LNCaP clone FGC (cell line): ENCODE measurements at regions not wholly inside any gene's neighbourhood (a gene's known extent, or its start where the extent isn't known, plus 50 kb on each side); places are given as distances from the start of the nearest gene placed in this dataset.

ENCODE experiments used
- DNase-seq: peaks from one replicate; pipeline ENCODE4 v3.0.0-alpha.2; 2011; ENCODE audit warnings: low read depth
- H3K4me3 ChIP-seq: 2 replicates; pipeline ENCODE4 v1.5.1; 2011; ENCODE audit warnings: mild to moderate bottlenecking, low read depth, low read length, control low read depth
- TF ChIP-seq, protein P1 (sequence below): IDR thresholded peaks from 2 replicates; pipeline ENCODE4 v1.5.1; 2012; ENCODE audit warnings: mild to moderate bottlenecking; ENCODE audit not compliant: control insufficient read depth, insufficient read depth; ENCODE audit errors: extremely low read depth

DNA sequence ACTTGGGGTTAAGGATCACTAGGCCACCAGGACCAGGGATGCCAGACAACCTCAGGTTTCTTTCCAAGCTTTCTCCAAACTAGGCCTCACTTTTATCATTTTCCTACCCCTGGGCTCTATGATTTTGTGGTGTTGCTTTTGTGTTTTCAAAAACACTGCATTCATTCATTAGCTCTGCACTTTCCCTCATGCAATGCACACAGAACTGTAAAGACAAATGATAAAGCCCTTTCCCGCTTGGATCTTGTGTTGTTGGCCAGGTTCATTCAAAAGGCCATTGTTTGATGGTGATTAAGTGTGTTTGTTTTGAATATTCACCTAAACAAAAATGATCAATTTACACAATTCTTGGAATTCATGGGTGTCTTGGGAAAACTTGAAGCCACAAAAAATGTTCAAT, 210.7 kb upstream of the TNP1 start:
- no peak overlapping the region for H3K4me3 ChIP-seq
- TF ChIP-seq, protein P1, sequence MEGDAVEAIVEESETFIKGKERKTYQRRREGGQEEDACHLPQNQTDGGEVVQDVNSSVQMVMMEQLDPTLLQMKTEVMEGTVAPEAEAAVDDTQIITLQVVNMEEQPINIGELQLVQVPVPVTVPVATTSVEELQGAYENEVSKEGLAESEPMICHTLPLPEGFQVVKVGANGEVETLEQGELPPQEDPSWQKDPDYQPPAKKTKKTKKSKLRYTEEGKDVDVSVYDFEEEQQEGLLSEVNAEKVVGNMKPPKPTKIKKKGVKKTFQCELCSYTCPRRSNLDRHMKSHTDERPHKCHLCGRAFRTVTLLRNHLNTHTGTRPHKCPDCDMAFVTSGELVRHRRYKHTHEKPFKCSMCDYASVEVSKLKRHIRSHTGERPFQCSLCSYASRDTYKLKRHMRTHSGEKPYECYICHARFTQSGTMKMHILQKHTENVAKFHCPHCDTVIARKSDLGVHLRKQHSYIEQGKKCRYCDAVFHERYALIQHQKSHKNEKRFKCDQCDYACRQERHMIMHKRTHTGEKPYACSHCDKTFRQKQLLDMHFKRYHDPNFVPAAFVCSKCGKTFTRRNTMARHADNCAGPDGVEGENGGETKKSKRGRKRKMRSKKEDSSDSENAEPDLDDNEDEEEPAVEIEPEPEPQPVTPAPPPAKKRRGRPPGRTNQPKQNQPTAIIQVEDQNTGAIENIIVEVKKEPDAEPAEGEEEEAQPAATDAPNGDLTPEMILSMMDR = no peak
- DNase-seq = no peak

DNA sequence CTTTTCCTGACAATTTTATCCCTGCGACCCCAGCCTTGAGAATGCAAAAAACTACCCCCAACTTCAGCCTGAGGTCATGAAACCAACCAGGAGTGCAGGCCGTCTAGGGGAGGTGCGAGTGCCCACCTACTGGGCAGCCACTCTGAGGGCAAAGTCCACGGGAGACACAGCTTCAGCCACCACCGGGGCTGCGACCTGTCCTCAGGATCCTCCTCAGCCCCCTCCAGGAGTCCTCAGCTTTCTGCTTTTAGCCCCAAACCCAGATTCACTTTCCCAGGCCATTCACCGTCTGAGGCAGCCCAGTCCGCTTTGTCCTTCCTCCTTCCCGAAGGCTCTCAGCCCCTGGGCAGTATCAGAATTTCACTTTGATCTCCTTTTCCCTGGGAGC, 210.2 kb upstream of the TNP1 start:
- no peak for DNase-seq
- H3K4me3 ChIP-seq = no peak overlapping the region
- TF ChIP-seq, protein P1 = no peak

- no peak overlapping the region for H3K4me3 ChIP-seq
- TF ChIP-seq, protein P1 = no peak
- no peak for DNase-seq
Measured at GRCh38 chr2:217069263-217070042, 209.6 kb upstream of the TNP1 start.

- no peak for DNase-seq
- no peak overlapping the region for H3K4me3 ChIP-seq
- TF ChIP-seq, protein P1 = no peak
Measured at GRCh38 chr2:217068677-217069250, 208.9 kb upstream of the TNP1 start.

GRCh38 chr2:217067787-217068186, 207.9 kb upstream of the TNP1 start:
- H3K4me3 ChIP-seq = no peak overlapping the region
- DNase-seq = no peak
- TF ChIP-seq, protein P1 = no peak

GRCh38 chr2:217066510-217067270, 206.8 kb upstream of the TNP1 start:
- TF ChIP-seq, protein P1 = no peak
- no peak for DNase-seq
- no peak overlapping the region for H3K4me3 ChIP-seq
